RKO (cell line): ENCODE measurements at regions not wholly inside any gene's neighbourhood (a gene's known extent, or its start where the extent isn't known, plus 50 kb on each side); places are given as distances from the start of the nearest gene placed in this dataset.
"Not testable (repeated sequence)": the region's sequence is repeated elsewhere in the genome, so short reads cannot be mapped to it uniquely, and the experiment has no call there.

Source experiments
- DNase-seq: peaks from one replicate; pipeline ENCODE4 v3.0.0-alpha.2; 2016; ENCODE audit warnings: low spot score

DNA sequence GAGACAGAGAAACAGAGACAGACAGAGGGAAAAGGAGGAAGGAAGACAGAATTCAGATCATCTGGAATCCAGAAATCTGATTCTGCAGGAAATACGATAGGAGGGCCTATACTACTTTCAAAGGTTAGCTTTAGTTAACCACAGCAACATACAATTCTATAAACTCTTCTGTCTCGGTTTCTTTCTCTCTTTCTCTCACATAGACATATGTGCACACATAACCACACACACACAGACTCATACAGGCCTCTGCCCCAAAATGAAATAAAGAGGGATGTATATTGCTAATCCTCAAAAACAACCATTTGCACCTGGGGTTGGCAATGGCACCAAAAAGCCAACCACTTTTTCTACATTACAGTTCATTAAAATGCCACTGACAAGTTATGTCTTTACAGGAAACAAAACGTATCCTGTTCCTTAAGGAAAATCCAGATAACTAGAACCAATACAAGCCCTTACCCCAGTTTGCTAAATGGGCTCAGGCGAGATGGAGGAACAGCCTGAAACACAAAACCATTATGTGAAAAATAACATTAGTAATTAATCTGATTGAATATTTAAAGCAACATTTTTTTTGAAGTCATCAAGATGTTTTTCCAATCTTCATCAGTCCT lies 372.3 kb upstream of the CCNH start:
- no peak for DNase-seq

DNA sequence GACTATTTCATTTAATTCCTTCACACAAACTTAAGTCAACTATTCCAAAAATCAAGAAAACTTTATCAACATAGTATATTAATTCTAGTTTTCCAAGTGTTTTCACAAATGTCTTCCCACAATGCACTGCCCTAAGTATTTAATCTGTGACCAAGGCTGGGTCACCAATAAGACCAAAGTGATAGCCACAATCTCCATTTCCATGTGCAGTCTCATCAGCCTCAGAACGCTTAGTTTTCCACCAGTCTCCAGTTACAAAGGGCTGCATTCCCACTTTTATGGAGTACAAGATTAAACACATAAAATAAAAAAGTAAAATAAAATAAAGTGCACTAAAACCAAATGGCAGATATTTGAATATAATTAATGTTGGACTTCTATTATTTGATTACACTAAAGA lies 371.6 kb upstream of the CCNH start:
- no peak for DNase-seq

DNA sequence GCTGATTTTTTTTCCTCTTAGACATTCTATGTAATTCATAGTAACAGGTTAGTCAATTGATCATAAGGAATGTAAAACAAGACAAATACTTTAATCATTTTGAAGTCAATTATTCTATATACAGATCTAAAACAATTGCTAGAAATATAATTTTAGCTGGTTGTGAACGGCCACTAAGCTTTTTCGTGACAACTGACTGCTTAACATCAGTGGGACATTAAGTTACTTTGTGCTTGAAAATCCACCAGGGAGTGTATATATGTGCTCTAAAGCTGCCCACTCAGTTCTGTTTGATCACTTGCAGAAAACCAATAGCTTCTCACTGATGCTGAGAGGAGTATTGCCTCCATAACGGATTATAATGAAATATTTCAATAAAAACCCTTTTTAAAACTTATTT lies 370.2 kb upstream of the CCNH start:
- DNase-seq = no peak

DNA sequence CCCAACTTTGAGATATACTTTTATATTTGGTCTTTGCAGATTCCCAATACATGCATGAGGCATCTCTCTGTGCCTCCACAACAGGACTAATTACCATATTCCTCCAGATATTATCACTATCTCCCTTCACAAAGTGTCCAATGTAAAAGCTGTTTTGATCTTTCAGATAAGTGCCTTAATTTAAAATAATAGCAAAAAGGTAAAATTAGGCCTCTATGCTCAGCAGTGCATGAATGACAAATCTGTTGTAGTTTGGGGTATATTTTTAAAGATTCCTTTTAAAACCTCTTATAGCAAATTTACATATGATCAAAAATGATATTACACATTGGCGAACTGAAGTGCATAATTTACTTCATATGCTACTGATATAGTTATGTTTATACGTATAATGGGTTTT lies 369.2 kb upstream of the CCNH start:
- DNase-seq = no peak

DNA sequence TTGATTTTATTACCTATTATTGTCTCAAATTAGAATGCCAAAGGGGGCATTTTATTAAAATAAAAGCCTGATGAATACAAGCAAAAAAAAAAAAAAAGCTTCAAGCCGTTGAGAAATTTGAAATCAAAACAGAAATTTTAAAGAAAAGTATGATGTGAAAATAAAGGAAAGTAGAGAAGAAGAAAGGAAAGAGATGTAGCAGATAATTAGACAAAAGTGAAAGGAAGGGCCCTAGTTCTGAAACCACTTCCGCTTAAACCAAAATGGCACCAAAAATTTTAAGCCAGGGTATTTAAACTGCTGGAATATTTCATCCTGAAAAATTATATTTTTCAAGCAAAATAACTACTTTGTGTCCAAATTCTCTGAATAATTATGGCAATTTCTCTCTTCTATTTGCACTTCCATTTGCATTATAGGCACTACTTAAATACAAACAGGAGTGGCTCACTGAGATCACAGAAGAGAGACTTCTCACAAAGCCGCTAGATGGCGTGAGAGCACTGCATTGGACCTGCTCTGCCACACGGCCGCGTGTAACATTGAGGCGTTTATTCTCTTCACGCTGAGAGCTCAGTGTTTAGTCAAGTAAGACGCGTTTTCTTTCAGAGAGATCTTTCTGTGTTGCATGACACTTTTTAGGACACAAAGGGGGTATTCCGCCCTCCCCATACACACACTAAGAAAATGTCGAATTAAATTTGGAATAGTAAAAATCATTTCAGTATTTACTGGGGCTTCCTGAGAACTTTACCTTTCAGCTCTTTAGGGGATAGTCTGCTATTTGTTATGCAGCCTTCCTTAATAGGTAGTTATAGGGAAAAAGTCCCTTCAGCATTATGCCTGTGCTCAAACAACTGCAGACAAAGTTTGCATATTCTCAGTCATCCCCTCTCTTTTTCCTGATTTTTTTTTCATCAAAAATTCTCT lies 368.4 kb upstream of the CCNH start:
- peak; percentile 86 for DNase-seq

DNA sequence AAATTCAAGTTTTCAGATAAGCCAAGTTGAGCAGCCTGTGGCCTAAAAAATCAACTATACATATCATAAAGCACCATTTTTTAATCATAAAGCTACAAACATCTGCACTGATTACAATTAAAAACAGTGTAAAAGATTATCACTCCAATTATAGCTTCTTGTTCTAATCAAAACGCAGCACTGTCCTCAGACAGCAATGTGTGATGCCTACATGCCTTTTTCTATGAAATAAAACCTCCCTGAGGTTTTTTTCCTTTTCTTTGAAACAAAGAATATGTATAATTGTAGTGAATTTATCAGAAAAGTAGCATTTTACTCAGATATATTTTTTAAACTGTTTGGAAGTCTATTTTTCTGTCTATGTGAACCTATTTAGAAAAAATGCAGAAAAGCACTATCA lies 366.1 kb upstream of the CCNH start:
- no peak for DNase-seq

DNA sequence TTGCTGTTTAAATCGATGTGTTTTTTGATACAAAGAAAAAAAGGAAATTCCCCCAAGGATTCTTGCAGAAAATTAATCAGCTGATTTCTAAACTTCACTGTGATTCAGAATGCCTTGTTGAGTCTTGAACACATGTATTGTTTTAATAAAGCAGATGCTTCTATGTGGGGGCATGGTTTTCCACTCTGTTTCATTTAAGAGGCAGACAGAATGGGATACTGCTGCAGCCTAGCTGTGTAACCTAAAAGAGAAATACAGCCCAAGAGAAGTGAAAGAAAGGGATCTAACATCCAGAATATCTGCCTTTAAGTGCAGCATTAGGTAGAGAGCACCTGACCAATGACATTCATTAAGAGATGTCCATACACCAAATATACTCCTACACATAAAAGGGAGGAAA lies 365.1 kb upstream of the CCNH start:
- DNase-seq = no peak

DNA sequence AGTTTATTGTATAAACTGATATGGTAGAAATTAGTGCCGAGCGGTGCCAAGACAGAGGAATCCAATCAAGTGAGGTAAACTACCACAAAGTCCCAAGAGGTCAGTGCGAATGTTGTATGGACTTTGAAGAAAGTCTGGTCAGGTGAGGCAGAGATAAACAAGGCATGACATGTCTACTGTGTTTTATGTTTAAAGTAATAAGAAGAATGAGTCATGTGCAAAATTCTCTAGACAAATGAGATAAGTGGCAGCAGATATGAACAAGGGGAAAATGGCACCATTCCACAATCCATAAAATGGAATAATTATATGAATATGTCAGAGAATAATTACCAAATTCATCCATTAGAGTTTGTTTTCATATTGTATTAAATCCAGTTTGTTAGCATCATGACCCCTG lies 364.1 kb upstream of the CCNH start:
- no peak for DNase-seq

DNA sequence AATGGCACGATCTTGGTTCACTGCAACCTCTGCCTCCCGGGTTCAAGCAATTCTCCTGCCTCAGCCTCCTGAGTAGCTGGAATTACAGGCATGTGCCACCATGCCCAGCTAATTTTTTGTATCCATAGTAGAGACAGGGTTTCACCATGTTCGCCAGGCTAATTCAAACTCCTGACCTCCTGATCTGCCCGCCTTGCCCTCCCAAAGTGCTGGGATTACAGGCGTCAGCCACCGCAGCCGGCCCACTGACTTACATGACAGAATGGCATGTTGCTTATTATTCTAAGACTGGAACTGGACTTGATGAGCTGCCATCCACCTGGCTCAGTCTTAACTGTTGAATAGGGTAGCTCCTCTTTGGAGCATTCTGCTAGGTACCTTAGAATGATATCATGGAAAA lies 363.6 kb upstream of the CCNH start:
- not testable (repeated sequence) for DNase-seq

DNA sequence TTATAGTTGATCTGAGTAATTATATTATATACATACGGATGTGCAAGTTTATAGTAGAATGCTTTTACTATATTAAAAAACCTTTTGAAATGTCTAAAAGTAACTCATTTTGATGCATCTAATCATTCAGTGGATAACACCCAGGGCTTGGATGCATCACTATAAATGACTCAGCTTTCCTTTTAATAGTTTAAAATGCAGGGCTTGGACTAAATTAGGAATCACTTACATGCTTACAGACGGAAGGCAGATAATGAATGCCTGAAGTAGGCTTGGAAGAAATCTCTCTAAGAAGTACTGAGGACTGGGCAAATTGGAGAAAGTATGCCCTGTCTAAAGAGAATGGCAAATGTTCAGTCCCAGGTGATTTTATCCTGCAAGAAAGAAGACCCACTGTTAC lies 362.5 kb upstream of the CCNH start:
- no peak for DNase-seq

DNA sequence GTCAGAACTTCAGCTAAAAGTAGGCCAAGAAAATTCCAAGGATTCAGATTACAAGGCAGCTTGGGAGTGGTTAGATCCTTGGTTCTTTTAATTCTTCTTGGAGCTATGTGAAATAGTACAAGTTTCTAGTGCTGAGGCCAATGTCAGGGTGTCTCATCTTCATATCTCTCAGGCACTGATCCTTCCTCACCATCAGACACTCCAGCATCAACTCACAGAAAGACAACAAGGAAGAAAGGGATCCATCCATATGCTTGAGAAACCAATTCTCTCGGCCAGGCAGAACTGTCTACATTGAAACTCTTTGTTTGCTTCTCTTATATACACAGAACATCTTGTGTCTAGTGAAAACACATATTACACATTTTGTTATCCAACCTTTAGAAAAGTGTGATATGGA lies 362.1 kb upstream of the CCNH start:
- DNase-seq = no peak

DNA sequence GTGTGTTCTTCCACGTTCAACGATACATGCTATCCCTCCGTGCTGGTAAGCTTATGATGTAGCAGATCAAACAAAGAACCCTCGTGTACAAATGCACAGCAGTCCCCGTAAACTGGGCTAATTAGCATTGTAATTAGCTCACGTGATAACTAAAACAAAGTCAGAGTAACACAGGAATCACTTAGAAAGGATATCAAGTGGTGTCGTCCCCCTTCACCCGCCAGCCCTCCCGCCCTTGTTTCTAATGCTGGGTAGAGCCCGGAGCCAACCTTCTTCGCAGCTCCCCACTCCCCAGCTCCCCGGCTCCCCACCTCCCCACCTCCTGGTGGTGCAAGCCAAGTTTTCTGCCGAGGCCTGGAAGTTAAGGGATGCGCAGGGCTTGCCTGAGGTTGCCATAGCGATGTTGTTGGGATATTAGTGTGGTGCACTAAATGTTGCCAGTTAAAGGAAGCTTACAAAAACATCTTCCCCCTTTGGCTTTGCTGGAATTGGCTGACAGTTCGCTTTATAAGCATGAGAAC lies 357.9 kb upstream of the CCNH start:
- no peak for DNase-seq

DNA sequence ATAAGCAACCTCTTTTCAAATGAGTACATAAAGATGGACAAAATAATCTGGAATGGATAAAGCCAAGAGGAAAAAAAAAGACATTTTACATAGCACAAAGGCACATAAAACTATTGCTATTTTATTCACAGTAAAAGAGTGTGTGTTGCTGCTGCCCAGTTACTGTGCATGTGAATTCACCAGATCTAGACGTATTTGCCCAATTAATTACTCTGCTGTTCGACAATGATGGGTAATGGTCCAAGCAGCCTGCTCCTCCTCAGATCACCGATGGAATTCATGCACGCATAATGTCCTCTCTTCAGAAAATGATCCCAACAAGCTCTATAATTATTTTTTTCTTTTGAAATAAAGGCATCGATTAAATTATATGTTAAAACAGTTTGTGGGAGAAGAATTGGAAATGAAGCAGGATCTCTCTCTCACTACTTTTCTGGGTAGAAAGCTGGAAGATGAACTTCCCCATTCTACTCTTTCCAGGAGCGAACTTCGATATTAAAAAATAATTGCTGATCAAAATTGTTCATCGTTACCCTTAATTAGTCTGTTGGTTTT lies 357.4 kb upstream of the CCNH start:
- no peak for DNase-seq

DNA sequence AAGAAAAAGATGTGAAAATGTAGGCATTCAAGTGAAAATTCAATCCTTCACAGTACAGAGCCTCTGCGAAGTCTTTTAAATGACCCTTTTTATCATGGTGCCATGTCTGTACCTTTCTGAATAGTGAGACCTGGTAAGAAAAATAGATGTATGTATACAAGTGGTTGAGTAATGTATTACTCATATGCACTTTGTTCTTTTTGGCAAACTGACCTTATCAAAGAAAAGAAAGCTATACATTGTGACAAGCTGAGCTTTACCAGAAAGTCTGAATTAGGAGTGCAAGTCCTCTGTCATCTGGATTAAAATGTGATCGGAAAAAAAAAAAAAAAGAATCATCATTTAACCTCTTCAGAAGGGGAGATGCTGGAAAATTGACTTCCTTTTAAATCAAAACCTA lies 356.4 kb upstream of the CCNH start:
- DNase-seq = no peak

DNA sequence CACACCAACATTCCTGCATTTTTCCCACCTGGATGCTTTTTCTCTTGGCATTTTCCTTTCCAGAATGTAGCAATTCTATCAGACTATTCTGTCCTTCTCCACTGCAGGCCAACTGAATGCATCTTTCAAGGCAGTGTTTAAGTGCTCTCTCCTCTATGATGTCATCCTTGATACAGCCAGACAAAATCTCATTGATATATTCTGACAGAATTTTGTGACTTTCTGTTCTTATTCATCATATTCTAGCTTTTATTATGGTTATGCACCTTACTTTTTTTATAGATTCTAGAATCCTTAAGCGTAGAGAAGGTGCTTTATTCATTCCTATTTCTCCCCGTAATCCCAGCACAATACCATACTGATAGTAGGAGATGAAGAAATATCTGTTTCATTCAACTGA lies 355.5 kb upstream of the CCNH start:
- no peak for DNase-seq

DNA sequence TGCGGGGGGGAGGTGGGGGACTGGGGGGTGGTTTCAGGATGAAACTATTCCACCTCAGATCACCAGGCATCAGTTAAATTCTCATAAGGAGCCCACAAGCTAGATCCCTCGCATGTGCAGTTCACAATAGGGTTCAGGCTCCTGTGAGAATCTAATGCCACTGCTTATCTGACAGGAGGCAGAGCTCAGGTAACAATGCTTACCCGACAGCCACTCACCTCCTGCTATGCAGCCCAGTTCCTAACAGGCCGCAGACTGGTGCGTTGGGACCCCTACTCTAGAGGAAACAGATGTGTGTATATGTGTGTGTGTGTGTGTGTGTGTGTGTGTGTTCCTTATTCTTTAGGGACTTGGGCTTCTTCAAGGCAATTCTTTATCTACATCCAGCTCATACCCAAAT lies 352.3 kb upstream of the CCNH start:
- no peak for DNase-seq

DNA sequence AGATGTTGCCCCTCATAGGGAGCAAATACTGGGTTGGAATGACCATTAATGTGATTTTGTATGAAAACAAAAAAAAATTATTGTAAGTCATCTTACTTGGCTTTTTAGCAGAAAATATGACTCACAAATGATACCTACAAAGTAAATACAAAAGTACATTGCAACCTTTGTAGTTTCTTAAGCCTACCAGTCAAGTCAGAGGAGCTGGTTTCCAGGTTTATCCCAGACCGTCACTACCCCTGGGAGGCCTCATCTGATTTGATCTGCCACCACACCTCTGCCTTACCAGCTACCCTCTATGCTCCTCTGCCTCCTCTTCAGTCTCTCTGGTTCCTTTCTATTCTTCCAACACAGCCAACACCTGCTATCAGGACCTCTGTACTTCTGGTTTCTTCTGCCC lies 349.9 kb upstream of the CCNH start:
- no peak for DNase-seq

DNA sequence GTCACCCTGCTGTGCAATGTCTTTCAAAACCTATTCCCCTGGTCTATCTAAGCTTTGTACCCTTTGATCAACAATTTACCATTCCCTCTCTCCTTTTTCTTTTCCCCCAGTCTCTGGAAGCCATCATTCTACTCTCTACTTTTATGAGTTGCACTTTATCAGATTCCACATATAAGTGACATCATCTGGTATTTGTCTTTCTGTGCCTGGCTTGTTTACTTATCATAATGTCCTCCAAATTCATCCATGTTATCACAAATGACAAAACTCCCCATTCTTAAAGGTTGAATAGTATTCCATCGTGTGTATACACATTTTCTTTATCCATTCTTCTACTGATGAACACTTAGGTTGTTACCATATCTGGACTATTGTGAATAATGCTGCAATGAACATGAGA lies 344.2 kb upstream of the CCNH start:
- no peak for DNase-seq

DNA sequence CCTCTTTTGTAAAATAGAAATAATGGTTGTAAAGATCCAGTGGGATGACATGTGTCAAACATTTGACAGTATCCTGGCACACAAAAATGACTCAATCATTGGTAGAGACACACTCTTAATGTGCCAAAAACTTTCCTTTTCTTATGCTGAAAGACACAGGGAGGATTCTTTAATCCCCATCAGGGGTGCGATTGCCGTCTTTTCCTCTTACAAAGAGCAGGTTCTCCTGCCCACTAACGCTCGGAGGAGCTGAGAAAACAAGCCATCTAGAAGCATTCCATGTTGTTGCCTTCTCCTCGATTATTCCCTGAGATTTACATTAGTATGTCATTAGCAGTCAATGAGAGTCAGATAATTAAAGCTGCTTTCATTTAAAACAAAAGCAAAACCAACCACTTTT lies 342.6 kb upstream of the CCNH start:
- no peak for DNase-seq

DNA sequence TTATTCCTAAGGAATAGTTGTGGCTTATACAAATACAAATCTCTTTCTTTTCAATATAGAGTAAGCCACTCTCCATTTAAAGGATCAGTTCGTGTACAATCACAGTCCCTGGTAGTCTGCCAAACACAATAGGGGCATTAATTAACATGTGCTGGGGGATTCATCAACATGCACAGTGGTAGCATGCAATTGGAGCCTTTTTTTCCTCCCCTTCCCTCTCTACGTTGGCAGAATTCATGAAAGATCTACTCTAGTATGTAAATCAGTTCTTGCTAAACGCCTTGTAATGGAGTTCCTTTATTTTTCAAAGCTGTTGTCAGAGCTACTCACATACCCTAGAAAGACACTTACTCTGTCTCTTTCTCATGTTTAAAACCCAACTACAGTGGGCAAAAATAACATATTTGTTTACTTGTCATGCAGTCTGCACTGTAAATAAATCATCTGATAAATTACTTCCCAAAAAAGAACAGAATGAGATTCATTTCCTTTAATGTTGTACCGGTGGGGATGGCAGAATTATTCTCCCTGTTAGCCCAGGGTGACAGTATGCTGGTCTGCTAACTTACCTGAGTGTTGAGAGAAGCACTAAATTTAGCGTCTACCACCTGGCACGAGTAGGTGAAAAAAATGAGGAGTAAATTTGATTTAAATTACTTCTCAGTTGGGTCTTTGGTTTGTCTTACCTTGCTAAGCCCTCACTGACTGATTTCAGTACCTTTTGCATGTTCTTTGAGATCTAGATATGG lies 341.5 kb upstream of the CCNH start:
- DNase-seq = no peak

DNA sequence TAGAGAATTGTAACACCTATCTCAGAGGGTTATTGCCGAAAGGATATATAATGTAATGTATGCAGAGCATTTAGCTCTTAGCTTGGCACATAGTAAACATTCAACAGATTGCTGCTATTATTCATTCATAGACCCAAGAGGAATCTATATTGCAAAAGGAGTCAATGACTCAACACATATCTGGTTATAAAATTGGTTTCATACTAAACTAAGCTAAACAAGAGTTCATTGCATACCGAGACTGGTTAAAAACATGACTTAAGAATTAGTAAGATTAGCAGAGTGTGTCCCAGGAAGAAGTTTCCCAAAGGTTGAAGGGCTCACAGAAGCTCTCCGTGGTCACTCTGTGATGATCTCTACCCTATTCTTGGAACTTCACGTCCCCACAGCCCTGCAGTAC lies 339.6 kb upstream of the CCNH start:
- no peak for DNase-seq

DNA sequence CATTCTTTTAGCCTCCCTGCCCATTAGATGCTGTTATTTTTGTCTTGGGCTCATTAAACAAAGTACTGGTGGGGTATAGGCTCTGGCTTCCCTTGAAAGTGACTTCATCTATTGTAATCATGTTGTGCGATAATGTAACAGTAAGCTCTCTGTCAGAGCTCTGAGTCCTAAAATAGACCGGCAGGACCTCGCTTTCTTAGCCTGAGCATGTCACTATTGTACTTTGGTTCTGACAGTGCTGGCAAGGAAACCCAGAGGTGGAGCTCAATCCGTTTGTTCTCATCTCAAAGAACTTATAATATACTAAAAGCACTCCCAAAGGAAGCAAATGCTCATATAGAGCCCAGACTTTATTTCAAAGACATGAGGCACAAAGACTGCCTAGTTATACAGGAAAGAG lies 339.1 kb upstream of the CCNH start:
- no peak for DNase-seq
